ENCODE measurements at regions not wholly inside any gene's neighbourhood (a gene's known extent, or its start where the extent isn't known, plus 50 kb on each side); places are given as distances from the start of the nearest gene placed in this dataset.

DNA sequence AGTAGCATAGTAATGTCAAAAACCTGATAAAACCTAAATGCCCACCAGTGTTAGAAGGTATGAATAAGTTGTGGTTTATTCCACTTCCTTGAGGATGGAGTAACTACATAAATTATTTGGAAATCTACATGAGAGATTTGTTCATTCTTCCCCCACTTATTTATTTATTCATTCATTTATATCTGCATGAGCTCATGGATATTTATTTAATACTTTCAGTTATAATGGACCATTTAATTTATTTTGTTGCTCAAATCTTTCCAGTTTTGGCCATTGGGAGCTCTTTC is 223.8 kb upstream of the S1PR3 start:
- TF ChIP-seq SIN3A (IDR thresholded peaks at IDR 0.05; ENCODE audit: borderline replicate concordance, insufficient read depth, low read length), result no peak
- TF ChIP-seq POLR2AphosphoS5 (IDR thresholded peaks at IDR 0.05; ENCODE audit: low read depth, low read length), result no peak
- TF ChIP-seq TAF1 (IDR thresholded peaks at IDR 0.05; ENCODE audit: borderline replicate concordance, insufficient read depth, low read length), result no peak
- TF ChIP-seq, protein P1, sequence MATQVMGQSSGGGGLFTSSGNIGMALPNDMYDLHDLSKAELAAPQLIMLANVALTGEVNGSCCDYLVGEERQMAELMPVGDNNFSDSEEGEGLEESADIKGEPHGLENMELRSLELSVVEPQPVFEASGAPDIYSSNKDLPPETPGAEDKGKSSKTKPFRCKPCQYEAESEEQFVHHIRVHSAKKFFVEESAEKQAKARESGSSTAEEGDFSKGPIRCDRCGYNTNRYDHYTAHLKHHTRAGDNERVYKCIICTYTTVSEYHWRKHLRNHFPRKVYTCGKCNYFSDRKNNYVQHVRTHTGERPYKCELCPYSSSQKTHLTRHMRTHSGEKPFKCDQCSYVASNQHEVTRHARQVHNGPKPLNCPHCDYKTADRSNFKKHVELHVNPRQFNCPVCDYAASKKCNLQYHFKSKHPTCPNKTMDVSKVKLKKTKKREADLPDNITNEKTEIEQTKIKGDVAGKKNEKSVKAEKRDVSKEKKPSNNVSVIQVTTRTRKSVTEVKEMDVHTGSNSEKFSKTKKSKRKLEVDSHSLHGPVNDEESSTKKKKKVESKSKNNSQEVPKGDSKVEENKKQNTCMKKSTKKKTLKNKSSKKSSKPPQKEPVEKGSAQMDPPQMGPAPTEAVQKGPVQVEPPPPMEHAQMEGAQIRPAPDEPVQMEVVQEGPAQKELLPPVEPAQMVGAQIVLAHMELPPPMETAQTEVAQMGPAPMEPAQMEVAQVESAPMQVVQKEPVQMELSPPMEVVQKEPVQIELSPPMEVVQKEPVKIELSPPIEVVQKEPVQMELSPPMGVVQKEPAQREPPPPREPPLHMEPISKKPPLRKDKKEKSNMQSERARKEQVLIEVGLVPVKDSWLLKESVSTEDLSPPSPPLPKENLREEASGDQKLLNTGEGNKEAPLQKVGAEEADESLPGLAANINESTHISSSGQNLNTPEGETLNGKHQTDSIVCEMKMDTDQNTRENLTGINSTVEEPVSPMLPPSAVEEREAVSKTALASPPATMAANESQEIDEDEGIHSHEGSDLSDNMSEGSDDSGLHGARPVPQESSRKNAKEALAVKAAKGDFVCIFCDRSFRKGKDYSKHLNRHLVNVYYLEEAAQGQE (IDR thresholded peaks at IDR 0.05; ENCODE audit: insufficient read depth in 1 of 2, low read depth in 2 of 2, low read length in 2 of 2), result no peak

All from PFSK-1 (cell line).